HG03039 (cell line): ENCODE measurements at regions not wholly inside any gene's neighbourhood (a gene's known extent, or its start where the extent isn't known, plus 50 kb on each side); places are given as distances from the start of the nearest gene placed in this dataset.

ENCODE experiments used
- ATAC-seq: cut with Tn5 transposase; IDR thresholded peaks from one replicate; pipeline ENCODE4 v1.9.1; 2021; ENCODE audit warnings: mild to moderate bottlenecking, moderate library complexity; ENCODE audit not compliant: unreplicated experiment

DNA sequence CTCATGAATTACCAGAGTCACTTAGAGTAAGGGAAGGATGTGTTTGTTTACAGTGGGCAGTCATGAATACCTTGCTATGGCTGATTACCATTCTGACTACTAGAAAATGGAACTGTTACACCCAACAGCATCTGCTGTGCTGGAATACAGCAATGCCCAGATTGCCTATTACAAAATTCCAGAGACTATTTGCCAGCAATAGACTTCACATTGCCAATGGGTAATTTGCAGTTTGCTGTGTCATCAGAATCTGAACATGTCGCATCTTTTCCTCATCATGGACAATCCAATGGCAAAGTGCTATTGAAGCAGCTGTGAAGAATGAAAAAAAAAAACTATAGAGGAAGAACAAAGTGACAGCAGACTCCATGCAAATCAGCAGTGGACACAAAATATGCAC lies 356.6 kb downstream of the CXXC4 start:
- no peak for ATAC-seq

DNA sequence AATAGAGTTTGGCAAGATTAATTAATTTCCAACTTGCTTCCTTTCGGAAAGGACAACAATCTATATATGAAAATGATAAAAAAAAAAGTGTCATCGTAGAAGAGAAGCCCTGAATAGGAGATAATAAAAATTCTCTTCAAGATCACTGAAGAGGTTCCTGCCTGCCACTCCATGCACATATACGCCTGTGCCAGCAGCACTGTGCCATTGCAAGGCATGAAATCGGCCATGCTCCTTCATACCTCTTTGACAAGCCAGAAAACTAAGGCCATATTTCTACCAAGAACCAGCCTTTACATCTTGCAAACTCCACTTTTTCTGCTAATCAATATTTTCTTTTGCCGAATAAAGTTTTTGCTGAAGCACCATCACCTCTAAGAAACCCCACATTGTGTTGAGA lies 365.5 kb downstream of the CXXC4 start:
- no peak for ATAC-seq

DNA sequence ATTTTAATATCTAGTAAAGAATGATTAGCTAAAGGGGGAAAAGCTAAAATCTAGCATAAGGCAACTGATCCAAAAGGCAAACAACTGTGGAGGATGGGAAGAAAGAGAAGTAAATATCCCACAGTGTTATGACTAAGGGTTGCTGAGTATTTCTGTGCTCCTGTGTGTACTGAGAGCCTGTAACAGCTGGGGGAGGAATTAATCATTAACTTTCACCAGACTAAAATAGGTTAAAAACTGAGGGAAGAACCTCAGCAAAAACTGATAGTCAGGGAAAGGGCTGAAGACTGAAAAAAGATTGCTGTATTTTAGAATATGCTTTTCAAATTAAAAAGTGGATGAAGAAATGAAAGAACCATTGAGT lies 365.9 kb downstream of the CXXC4 start:
- ATAC-seq: no peak

DNA sequence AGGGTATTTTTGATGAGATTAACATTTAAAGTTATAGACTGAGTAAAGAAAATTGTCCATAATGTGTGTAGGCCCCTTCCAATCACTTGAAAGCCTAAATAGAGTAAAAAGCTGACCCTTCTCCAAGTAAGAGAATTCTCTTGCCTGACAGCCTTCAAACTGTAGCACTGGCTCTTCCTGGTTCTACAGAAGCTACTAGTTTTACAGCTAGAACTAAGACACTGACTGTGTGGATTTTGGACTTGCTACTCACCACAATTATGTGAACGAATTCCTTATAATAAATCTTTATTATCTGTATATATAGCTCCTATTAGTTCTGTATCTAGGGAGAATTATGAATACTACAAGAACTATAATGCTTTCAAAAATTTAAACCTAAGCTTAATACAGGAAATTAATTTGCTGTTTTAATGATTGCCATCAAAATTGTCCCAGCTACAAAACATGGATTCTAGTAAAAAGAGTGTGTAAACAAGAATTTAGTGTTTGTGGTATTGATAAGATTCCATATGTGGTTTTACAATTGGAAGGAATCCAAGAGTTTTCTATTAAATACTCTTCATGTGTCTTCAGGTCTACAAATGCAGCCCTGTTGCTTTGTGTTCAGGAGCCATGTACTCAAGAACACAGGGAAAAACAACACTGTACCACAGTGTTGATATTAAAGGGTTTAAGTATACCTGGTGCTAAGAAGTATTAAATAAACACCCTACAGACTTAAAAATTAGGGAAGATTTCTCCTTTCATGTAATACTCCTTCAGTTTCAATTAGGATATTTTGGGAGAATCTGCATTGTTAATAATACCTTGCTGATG lies 366.5 kb downstream of the CXXC4 start:
- no peak for ATAC-seq

DNA sequence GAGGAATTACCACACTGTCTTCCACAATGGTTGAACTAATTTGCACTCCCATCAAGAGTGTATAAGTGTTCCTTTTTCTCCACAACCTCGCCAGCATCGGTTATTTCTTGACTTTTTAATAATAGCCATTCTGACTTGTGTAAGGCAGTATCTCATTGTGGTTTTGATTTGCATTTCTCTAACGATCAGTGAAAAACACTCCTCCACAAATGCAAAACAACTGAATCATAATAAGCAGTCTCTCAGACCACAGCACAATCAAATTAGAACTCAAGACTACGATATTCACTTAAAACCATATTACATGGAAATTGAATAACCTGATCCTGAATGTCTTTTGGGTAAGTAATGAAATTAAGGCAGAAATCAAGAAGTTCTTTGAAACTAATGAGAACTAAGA lies 371.7 kb downstream of the CXXC4 start:
- ATAC-seq: no peak

DNA sequence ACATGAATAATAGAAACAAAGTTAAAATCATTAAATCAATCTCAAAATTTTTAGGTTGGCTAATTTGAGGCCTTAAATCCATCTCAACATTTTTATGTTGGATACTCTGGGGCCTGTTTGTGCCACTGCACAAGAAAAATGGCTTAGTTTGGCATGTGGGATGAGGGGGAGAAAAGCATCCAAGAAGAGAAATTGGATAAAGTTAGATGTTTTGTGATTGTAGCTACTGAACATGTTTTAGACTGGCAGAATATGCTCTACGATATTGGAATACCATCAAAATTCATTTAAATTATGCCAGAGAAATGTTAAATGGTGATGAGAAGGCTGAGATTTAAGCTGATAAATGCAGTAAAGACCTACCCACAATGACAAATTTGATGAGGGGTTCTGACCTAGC lies 376.9 kb downstream of the CXXC4 start:
- ATAC-seq: no peak

DNA sequence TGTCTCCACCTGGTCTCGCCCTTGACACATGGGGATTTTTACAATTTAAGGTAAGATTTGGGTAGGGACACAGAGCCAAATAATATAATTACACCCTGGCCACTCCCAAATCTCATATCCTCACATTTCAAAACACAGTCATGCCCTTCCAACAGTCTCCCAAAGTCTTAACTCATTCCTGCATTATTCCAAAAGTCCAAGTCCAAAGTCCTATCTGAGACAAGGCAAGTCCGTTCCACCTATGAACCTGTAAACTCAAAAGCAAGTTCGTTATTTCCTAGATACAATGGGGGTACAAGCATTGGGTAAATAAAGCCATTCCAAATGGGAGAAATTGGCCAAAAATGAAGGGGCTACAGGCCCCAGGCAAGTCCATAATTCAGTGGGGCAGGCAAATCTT lies 380.8 kb downstream of the CXXC4 start:
- ATAC-seq: no peak

DNA sequence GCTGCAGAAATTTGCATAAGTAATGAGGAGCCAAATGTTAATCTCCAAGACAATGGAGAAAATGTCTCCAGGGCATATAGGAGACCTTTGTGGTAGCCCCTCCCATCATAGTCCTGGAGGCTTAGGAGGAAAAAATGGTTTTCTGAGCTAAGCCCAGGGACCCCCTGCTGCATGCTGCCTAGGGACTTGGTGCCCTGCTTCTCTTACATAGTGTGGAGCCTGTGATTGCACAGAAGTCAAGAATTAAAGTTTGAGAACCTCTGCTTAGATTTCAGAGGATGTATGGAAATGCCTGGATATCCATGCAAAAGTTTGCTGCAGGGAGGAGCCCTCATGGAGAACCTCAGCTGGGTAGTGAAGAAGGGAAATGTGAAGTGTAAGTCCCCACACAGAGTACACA lies 379.4 kb upstream of the TACR3 start:
- no peak for ATAC-seq

DNA sequence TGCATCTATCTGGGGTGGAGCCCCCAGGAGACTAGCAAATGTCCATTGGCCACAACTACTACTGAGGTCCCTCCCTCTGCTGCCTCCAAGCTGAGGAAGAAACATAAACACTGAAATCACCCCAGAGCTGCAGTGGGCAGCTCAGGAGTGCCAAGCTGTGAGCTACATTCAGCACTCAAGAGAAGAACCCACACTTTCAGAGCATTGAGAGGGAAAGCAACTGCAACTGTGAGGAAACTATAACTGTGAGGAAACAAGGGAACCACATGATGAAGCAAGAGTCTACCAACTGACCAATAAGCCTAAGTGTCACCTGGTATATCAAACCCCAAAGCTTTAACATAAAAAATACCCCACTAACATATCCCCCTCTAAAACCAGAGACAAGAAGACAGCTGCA lies 373.5 kb upstream of the TACR3 start:
- no peak for ATAC-seq

DNA sequence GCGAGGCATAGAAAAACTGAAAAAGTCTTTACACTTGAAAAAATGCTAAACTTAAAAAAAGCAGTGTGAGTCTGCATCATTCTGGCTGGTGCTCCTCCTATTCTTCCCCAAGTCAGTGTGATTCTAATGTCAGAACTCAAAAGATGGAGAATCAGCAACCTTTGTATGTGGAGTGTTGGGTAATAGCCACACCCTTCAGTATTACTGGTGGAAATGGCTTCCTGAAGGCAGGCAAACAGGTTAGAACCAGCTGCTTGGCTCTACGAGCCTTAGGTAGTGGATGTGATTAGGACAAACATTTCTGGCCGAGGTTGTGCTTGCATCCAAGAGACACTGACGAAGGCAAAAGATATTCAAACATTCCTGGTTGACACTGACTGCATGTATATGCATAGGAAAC lies 353.4 kb upstream of the TACR3 start:
- no peak for ATAC-seq

DNA sequence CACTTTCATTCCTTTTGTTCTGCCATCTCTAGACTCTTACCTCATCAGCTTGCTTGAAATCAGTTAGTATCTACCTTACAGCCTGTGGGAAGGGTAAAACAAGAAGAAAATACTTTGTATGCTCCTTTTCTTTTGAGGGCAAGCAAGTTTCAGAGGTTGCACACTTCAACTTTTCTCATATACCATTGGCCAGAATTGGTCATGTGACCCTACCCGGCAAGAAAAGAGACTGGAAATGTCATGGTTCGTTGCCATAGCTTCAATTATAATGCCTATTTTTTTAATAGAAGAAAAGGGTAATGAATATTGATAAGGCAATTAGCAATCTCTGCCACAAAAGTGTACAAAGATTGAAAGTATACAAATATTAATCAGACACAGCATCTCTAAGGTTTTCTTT lies 346.7 kb upstream of the TACR3 start:
- ATAC-seq: no peak

DNA sequence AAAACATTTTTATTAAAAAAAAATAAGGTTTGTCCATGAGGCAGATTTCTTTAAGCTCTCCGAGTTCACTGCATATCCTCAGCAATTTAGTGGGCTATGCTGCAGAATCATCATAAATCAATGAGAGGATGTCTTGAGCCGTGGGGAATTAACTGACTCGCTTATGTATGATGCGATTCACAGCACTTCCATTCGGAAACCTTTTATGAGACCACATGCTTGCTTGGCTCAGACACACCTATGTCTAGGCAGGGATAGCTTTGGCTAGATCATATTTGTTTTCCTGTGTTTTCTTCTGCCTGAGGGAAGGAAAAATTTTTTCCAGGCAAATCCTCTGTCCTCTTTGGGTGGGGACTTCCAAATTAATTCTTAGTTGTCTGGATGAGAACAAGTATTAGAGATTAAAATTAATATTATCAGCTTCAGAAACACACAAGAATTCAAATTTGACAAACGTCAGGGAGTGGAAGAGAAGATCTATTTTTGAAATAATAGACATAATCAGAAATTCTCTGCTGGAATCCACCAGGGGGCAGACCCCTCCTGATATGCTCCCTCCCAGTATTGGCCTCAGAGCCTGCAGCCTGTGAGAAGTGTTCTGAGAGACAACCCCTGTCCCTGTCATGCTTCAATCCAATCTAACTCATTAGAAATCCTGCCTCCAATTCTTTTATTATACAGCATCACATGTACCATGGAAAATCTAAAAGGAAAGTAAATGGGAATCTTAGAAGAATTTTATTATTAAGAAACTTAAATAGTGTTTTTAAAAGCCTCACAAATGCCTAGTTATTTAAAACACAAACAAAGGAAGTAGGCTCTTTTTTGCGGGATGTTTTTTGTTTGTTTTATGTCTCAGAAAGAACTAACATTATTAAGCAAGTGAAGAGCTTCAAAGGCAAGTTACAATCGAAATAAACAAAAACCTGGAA lies 345.1 kb upstream of the TACR3 start:
- peak; percentile 75 for ATAC-seq

DNA sequence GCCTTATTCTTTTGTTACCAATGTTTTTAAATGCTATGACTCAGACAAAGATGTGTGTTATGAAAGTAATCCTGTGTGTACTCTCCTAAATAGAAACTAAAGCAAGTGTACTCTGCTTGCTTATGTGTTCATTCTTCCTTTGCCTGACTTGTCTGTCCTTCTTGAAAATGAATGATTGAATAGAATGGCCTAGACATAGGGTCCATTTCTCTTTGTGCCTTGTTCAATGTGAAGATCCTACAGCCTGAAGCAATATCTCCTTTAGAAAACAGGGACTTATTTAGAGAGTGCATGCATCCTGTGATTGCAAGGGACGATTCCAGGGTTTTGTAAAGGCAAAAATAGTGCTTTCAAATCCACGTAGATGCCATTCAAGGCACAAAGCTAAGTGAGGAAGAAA lies 343.6 kb upstream of the TACR3 start:
- ATAC-seq: no peak

DNA sequence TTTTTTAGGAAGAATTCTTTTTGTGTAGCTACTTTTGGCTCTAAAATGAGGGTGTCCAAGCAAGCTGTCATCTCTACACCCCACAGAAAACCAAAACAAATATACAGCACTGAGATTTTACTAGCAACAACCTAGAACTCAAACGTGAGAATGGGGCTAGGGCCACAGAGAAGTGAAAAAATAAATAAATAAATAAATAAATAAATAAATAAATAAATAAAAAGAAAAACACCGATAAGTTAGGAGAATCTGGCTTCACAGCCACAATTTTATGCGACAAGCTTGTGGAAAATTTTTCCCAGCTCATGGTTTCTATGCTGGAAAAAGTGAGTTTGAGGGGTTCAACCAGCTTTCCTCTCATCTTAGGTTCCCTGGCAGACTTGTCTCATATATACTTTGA lies 324.6 kb upstream of the TACR3 start:
- ATAC-seq: no peak

DNA sequence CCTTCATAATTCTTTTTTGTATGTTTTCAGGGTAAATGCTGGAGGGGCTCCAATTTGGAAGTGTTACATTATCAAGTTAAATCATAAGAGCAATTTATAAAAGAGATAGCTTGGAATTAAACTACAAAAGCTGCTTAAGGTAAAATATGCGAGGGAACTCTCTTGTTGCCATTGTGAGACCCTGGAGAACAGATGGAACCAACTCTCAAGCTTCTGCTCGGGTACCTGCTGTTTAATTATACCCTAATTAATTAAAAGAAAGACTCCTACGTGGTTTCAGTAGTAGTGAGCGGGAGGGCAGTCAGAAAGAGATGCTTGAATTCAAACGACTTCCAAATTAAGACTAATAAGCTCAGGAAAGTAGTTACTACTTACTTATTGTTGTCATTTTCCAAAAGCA lies 313.1 kb upstream of the TACR3 start:
- ATAC-seq: no peak

DNA sequence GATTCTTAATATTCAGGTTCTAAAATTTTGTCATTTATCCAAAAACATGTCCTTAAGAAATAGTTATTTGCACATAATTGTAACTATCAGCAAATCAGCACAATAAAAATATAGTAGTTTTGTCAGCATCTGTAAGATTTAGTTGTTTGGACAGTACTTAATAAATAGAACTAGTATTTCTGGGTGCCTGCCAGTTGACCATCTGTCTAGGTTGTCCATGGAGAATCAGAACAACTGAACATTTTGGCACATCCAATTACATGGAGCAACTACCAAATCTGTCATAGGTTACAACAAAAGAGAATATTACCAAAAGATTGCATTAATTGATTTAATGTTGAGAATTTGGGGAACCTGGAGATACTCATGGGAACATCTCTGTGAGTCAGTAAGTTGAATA lies 305.5 kb upstream of the TACR3 start:
- no peak for ATAC-seq

DNA sequence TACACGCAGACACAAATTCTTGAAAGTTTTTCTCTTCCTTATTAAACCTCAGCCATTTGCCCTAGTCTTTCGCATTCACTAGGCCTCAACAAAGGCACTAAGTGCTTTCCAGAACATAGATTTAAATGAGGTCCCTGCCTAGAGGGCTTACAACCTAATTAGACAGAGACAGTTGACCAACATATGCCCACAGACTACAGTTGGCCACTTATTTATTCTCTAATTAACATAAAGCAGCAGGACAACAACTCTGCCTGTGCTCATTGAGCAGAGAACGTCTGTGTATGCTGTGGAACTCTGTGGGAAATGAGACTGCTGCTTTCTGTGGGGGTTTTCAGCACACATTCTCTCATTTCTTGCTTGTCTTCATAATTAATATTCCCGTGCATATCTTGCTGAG lies 303.0 kb upstream of the TACR3 start:
- ATAC-seq: no peak

DNA sequence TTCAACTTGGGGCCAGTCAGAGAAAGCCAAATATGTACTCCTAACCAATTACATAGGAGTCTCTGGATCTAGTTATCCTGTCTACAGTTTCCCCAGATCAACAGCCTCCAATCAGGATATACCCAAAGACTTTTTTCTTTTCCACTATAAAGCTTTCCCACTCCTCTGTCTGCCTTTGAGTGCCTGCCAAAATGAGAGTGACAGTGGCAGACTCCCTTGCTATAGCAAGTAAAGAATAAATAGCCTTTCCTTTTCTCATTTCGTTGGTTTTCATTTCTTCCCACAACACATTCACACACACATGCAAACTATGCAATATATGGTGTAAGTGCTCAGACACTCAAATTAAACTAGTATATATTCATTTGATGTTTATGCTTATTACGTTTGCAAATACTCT lies 302.4 kb upstream of the TACR3 start:
- no peak for ATAC-seq

DNA sequence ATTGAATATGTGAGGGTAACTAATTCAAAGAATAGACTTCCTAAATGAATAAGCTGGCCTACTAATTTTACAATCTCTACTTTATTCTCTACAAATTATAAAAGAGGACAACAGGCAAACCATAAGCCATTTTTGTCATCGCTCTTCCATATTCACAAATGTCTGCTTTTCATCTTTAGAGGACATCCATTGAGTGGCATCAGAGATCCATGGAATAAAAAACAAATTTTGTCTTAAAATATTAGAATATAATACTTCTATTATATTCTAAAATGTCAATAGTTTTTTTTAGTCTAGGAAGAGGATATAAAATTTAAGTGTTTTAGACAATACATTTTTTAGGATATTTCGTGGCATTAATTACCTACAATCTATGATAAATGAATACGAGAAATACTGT lies 300.9 kb upstream of the TACR3 start:
- no peak for ATAC-seq

DNA sequence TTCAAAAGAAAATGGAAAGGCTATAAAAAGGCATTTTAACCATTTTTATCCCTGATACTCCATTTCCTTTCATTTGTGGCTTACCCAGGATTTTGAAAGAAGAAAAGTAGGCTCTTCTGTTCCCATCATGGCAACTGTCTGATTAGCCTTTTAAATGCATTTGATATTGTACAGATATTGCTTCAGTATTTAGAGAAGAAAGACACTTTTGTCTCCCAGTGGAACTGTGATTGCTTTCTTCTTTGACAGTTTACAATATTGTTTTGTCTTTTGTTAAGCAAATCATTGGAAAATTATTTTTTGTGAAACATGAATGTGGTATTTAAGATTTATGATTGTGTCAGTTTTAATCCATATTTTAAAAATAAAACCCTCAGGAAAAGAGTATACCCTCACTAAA lies 297.4 kb upstream of the TACR3 start:
- no peak for ATAC-seq

DNA sequence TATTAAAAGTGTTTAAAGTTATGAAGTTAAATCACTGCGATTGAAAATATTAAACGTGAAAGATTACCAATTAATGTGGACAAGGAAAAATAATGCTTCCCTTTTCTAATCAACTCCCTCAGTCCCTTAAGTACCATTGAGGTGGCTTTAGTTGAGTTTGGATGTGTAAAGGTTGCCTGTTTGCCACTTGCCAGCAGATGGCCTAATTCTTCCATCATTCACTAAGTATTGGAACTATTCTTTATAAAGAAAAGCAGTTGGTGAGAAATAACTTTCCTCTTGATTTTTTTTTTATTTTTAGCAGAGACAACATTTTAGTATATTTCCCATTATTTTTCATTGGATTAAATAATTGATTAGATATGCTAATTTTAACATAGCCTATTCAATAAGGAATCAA lies 295.9 kb upstream of the TACR3 start:
- ATAC-seq: no peak

DNA sequence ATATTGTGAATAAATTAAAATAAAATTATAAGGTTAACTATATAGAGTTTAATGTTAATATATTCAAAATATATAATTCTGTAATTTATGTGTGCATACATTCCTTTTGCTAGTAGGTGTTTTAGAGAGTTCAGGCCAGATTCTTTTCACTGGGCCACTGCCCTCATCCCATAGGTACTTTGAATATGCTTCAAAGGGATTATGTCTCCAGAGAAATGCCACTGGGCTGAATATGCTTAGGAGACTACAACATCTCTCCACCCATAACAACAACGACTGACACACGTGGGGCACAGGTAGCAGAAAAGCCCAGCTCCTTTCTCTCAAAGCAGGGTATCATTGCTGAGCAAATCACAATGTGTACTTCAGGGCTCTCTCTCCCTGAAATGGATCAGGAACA lies 290.9 kb upstream of the TACR3 start:
- no peak for ATAC-seq
